HG03045 (cell line): ENCODE measurements at regions not wholly inside any gene's neighbourhood (a gene's known extent, or its start where the extent isn't known, plus 50 kb on each side); places are given as distances from the start of the nearest gene placed in this dataset.

Experiments used
- ATAC-seq: cut with Tn5 transposase; IDR thresholded peaks from one replicate; pipeline ENCODE4 v1.9.1; 2021; ENCODE audit warnings: mild to moderate bottlenecking, moderate library complexity; ENCODE audit not compliant: unreplicated experiment

GRCh38 chr13:40375489-40376171, 290.8 kb downstream of the FOXO1 start:
- no peak for ATAC-seq

GRCh38 chr13:40376296-40376849, 290.1 kb downstream of the FOXO1 start:
- no peak for ATAC-seq

DNA sequence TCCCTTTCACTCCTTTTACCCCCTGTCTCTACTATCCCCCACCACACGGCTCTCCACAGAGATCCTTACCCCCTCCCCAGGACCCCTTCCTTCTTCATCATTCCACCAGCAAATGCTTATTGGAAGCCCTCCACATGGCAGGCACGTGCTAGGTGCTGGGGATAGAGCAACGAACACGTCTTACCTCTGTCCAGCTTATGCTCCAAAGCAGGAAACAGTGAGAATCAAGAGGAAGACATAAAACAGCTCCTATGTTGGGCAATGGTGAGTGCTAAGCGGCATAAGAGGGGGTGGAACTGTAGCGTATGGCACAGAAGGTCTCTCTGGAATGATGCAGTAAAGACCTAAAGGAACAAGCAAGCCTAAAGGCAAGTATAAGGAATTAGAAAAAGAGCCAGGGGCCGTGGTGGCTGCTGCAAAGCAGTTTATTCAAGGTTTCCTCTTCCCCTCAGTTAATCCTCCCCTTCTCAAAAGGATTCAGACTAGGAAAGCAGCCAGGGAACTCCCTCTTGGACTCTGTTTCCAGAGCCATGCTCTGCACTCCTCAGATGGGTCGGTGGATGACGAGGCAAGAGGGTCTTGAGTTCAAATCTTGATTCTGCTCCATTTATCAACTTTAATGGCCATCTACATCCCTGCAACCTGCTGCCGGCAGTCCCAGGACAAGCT, 289.4 kb downstream of the FOXO1 start:
- ATAC-seq = no peak

GRCh38 chr13:40377783-40378182, 288.7 kb downstream of the FOXO1 start:
- ATAC-seq = no peak

- no peak for ATAC-seq
Observed at GRCh38 chr13:40379196-40379595, 287.2 kb downstream of the FOXO1 start.

DNA sequence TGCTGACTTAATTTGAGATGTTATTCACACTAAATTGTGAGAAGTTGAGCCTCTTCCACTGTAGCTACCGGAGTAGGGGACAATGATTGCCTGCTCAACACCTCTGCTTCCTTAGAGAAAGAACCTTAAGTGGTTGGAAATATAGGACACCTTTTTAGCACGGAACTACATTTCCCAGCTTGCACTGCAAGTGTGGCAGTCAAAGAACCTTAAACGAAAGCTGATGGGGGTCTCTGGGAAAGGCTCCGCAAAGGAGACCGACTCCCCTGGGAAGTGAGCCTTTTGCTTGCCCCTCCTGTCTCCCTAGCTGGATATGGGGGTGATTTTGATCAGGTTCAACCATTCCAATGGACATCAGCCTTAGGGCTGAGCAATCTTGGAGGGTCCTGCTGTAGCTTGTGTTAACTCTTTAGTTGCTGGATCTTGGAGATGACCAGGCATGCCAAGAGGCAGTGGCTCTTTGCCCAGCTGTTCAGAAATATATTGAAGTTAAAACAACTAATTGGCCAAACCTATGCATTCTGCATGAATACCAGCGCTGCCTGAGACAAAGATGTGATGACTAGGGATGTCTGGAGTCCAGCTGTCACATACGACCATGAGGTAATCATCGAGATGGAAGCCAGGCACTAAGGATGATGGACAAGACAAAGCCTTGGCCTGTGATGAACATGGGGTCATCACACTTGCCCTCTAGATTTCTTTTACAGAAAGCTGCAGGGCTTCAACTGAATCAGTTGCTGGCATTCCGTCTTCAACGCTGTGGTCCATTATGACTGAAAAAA, 286.5 kb downstream of the FOXO1 start:
- no peak for ATAC-seq

- ATAC-seq = no peak
Observed at GRCh38 chr13:40381935-40382764, 284.3 kb downstream of the FOXO1 start.

DNA sequence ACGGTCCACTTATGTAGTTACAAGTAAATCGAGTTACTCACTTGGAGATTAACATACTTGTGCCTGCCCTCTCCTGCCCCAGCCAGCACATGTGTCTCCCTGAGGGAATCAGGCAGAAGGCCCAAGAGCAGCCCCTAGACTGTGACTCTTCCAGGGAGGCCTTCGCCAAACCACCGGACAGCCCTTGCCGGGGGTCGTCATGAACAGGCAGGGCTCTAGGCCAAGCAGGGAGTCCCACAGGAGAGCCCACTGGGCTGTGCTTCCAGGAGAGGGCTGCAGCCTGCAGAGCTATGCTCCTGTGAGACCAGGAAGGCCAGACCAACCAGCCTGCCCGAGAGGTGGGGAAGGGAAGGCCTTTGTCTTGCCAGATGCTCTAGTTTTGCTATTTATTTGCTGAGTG, 283.3 kb downstream of the FOXO1 start:
- ATAC-seq = no peak

GRCh38 chr13:40383885-40384284, 282.6 kb downstream of the FOXO1 start:
- no peak for ATAC-seq

- no peak for ATAC-seq
Observed at GRCh38 chr13:40384976-40385857, 281.2 kb downstream of the FOXO1 start.

DNA sequence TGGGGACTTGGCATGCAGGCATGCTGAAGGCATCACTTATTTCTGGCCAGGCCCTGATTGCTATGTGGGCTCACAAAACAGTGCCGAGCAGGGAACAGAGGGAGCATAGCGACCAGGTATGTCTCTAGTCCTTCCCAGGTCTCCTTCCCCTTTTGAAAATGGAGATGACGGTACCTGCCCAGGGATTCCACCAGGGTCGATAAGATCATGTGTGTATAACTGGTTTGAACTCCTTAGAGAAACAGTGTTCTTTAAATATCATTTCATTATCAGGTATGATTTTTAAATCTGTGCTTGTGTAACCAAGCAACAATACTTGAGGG, 280.6 kb downstream of the FOXO1 start:
- no peak for ATAC-seq

GRCh38 chr13:40386586-40386985, 279.9 kb downstream of the FOXO1 start:
- ATAC-seq = no peak

GRCh38 chr13:40387775-40388174, 278.7 kb downstream of the FOXO1 start:
- no peak for ATAC-seq

DNA sequence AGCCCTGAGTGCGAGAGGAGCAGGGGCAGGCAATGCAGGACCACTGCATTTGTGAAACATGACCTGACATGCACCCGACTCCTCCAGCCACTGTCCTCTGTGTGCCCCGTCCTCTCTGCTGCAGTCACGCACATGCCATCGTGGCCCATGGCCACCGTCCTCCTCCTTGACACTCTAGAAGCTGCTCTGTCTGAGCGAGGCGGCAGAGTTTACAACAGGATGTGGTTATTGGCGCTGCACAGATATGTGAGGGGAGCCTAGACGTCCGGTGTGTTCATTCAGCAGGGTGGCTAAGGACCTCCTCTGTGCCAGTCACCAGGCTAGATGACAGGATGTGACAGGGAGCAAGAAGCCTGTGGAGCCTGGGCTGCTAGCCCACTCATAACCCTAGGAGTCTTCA, 277.8 kb downstream of the FOXO1 start:
- peak; percentile 98 for ATAC-seq

- peak; percentile 54 for ATAC-seq
Observed at GRCh38 chr13:40389081-40389641, 277.3 kb downstream of the FOXO1 start.

DNA sequence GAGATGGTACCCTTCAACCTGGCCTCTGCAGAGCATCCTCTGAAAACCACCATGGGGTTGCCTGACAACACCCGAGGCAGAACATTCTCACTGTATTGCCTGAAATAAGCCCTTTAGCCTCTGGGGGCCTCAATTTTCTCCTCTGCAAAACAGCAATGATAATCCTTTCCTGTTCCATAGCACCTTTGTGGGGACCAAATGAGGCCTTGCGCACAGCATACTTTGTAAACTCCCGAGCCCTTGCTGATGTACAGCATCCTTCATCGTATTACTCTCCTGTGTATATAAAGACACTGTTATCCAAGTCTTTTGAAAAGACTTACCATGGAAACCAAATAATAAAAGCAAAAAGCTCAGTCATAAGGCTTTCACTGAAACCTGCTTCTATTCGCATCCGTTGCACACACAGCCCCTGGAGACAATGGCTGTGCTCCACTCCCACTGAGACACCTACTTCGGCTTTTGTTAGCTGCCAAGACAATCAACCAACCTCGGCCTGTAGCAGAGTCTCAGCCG, 276.0 kb downstream of the FOXO1 start:
- no peak for ATAC-seq

DNA sequence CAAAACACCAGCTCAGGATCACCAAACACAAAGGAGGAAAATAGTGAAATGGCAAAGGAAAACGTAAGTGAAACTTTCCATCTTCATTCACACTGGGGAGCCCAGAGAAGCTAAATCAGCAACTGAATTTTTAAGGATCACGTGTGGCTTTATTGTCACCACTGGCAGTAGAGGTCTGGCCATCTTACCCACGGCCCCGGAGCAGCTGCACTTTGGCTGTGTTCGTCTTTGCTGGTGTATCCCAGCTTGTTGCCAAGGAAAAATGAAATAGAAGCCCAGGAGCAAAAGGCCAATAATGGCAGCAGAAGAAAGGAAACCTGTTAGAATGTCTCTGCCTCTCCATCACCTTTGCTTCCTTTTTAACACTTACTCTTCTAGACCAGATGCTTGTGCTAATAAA, 274.7 kb downstream of the FOXO1 start:
- ATAC-seq = no peak

GRCh38 chr13:40394304-40394985, 272.0 kb downstream of the FOXO1 start:
- ATAC-seq = no peak

DNA sequence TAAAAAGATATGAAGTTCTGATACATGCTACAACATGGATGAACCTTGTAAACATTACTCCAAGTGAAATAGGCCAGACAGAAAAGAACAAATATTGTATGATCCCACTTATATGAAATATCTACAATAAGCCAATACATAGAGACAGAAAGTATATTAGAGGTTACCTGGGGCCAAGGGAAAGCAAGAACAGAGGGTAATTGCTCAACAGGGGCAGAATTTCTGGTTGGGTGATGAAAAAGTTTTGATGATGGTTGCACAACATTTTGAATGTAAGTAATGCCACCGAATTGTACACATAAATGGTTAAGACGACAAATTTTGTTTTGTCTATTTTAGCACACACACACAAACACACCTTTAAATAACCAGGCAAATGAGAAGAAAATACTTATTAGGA, 268.4 kb downstream of the FOXO1 start:
- ATAC-seq = no peak
